ENCODE measurements at regions not wholly inside any gene's neighbourhood (a gene's known extent, or its start where the extent isn't known, plus 50 kb on each side); places are given as distances from the start of the nearest gene placed in this dataset.

DNA sequence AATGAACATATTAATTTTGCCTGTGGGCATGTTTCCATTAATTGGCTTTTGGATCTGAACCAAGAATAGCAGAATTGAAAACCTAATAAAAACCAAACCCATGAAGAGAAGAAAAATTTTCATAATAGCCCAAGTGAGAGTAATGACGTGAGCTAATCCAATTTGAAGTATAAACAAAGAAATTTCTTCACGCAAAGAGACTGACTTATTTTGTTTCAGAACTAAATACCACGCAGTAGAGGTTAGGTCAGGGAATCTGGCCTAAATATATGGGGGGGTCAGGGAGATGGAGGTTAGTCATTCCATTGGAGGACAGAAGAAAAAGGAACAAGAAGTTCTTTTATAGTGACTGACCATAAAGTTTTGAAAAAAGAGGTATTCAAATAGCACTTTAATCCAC is 94.1 kb upstream of the CYP1B1 start:
- no peak for DNase-seq

DNA sequence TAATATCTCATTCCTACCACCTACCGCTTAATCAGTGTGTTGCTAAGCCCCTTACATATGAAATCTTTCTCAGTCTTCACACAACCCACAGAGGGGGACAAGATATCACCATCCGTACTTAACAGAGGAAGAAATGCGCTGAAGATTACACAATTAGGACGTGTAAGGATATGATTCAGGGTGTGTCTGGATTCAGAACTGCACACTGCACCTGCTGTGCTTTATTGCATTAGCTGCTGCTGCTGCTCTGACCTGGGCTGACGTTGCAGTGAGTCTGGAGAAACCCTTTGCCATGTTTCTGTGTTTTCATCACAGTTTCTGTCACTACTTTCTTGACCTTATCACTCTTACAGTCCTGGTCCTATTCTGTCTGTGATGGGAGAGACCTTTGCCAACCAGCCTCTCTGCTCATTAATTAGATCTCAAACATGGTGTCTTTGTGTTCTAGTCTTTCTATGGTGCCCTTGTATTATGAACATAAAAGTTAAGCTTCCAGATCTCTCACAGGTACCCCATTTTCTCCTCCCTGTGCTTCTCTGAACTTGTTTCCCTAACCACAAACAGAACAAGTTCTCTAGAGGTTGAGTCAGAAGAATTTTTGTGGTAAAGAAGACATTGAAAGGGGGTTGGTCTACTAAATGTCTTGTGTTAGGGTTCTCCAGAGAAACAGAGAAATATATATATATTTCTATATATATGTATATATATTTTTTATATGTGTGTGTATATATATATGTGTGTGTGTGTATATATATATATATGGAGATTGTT is 92.9 kb upstream of the CYP1B1 start:
- no peak for DNase-seq

DNA sequence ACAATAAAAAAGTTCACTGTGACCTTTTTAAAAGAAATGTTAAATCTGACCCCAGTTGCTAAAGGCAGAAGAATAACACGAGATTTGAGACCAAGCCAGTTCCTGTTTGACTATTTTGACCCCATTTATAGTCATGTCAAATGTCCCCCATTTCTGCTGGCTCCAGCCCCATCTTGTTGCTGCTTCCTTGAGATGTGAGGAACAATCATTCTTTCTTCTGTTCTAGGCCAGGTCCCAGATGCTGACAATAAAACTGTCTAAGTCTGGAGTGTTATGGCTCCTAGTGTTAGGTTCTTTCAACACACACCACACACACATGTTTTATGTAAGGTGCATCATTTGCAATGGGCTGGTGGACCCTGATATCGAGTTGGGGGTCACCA is 92.0 kb upstream of the CYP1B1 start:
- DNase-seq: no peak

DNA sequence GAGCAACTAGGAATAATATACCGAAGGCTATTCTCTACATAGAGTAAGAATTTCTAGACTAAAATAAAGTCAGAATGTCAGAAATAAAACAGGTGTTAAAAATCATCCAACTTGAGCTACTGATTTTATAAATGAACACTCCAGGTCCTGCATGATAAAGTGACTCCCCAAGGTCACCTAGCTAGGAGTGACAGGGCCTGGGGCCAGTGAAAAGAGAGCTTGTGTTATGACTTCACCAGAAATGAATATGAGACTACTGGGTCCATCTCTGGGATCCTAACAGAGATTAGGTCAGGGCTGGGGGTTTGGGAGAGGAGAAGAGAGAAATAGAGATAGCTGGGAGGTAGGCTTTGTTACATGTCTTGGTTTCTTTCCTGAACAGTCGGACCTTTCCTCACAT is 89.7 kb upstream of the CYP1B1 start:
- no peak for DNase-seq

DNA sequence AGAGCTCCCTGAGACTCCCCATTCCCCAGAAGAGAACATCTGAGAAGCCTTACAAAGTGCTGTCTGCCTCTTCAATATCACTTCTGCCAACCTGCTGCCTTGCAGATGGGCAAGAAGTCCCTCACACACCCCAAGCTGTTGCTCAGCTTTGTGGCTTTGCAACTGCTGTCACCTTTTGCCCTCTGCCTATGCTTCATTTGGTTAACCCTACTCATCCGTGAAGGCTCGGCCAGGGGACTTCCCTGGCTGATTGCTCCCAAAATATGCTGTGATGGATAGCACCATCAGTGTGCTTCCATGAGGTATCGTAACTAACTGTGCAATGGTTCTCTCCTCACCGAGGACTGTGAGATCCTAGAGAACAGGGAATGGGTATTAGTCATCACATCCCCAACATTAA is 88.9 kb upstream of the CYP1B1 start:
- no peak for DNase-seq

DNA sequence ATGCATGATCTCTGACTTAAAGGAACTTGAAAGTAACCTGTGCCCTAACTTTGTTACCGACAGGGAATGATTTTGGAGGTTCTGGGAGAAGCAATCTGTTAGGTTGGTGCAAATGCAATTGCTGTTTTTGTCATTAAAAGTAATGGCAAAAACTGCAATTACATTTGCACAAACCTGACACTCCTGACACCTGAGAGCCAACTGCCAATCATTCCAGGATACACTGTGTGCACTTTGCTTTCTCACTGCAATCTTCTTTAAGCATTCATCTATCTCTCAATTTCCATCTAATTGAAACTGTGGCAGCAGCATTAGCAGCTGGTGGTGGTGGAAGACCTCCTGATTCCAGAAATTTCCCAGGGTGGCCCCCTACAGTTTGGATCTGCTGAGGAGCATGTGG is 87.6 kb upstream of the CYP1B1 start:
- DNase-seq: no peak

DNA sequence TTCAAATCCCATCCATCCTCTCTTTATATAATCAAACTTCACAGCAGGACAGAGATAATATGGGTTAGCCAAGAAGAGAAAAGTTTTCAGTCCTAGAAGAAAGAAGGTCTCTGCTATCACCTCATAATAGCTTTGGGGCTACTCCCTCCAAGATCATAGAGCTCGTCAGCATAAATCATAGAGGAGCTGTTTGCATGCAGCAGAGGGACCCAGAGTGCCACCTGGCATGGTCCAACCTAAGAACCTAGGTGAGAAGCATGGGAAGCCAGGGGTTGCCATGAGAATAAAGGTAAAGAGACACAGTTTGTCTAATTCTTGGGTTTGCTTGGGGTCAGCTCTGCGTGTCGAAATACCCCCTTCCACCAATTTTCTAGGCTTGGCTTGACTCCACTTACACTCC is 87.1 kb upstream of the CYP1B1 start:
- DNase-seq: no peak

DNA sequence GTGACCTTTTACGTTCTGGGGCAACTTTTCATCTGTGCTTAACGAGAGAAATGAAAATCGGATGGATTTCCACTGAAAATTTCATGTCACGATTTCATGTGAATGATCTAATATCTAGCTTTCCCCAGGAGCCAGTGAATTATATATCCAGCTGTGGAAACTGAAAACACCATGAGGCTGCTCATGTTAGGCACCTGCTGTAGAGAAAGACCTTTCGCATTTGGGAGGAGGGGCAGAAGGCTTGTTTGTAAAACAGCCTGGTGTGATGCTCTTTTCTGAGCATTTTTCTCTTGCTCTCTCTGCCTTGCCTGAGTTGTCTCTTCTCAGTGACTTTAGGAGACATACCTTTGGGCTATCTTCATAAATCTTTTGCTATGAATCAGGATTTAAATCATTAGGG is 84.6 kb upstream of the CYP1B1 start:
- DNase-seq: no peak

DNA sequence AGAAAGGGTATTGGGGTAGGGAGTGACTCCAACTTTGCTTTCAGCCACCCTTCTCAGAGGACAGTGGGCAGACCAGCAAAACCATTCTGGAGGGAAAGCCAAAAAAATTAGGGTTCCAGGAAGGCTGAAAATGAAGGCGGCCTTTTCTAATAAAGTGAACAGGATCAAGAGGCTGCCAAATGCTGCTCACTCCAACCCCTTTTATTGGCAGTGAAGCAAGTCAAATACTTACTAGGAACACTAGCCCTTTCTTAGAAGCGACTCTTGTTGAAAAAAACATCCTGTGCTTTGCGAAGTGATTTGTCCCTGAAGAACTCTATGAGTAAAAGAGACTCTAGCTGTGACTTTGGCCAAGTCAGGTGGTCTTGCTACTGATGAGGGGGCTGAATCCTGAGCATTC is 83.6 kb upstream of the CYP1B1 start:
- no peak for DNase-seq

DNA sequence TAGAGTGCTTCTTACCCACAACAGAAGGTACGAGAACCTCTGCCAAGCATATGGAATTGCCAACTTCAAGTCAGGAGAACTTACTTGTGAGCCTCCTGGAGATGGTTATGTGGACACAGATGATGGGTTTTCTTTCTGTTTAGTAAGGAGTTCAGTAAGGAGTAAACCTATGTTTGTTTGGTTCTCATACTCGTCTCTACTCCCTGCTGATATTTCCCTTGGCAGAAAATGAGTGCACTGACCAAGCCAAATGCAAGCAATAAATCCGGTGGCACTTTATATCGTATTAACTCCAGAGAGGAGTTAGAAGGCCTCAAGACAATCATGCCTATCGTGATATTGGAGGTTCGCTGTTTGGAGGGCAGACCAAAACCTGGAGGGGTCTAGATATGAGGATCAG is 83.2 kb upstream of the CYP1B1 start:
- DNase-seq: no peak

DNA sequence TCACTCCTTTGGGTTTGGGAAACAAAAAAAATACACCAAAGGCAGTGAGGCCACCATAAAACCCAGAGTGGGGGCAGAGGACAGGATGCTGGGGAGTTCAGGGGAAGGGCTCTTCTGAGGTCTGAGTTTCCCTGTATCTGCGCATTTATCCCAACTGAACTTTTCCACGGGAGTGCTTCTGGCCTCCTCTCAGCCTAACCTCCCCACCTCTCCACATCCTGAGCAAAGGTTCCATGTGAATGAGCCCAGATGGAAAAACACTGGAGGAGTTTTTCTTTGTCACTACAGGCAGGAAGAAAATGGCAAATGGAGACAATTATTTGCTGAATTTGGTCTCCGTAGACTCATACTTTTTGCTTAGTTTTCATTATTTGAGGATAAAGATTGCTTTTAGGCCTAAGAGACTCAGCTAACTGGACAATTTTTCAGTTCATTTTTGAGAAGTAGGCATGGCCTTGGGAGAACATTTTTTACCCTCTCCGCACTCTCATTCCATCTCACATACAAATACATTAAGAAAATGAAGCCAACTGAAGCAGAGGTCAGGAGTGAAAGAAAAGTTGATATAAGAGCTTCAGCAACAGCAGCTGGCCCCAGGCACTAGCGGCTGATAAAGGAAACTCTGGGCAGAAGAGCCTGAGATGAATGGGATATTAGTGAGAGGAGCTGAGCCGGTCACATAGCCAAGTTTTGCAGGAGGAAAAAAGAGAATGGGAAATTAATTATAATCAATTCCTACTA is 82.6 kb upstream of the CYP1B1 start:
- no peak for DNase-seq

DNA sequence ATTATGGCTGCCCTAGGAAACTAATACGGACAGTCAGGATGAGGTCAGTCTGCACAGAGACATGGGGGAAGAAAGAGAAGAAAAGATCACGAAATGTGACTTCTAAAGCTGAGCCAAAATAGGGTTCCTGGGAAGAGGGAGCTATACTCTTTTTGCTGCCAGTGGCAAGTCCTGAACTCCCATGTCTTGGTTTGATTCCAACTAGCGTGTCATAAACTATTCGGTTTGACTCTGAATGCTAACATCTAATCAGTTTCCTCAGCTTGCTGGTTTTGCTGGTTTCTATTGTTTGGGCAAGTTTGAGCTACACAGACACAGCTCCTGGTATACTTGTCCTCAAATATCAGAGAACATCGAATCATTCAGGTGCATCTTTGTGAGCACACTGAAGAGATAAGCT is 80.5 kb upstream of the CYP1B1 start:
- DNase-seq: no peak

DNA sequence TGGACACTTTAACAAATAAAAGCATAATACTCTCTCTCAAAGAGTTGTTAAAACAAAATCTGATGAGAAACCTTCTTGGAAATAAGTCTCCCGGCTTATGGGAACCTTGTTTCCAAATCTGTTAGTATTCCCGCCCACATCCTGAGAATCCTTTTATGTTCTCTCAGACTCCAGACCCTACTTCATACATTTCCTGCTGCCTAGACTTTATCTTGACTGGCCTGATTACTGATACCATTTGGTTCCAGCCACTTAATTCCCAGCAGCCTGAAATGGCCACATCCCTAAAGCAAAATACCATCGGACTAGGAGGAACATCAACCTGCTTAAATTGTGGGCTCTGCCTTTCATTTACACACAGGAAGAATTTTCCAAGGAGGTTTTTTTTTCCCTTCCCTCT is 79.1 kb upstream of the CYP1B1 start:
- DNase-seq: no peak

DNA sequence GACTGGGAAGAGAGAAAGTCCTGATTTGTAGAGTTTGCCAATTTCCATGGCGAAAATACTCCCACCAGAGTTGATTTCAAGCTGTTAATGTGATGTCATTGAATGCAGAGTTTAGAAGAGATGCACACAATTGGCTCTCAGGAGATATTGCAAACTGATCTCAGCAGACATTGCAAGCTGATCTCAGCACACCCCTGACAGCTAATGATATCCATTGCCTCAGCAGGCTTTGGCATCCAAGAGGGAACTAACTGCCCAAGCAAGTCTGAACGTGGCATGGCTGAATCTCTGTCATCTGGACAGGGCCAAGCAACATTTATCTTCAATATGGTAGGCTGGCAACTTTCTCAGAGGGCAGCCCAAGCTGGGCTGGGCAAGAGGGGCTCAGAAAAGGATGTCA is 78.4 kb upstream of the CYP1B1 start:
- no peak for DNase-seq

DNA sequence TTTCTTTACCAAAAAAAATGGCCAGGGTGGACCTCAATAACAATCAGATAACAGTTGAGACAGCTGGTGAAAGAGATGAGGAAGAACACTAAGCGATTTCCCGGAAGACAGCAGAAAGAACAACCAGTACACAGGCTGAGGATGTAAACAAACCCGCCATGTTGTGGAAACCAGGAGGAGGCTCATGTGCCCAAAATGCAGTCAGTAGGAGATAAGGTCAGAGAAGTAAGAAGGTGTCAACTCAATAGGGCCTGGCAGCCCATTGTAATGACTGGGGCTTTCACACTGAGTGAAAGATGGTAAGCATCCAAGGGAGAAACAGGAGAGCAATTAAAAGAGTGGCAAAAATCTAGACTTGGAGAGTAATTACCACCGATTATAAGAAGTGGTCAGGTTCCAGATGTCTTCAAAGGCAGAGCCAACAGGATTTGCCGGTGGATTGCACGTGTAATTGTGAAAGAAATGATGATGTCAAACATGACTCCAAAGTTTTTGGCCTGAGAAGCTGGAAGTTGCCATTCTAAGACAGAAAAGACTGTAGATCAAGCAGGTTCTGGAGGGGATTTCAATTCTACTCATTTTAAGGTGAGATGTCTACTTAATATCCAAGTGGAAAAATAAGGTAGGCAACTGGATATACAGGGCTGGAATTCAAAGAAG is 77.7 kb upstream of the CYP1B1 start:
- no peak for DNase-seq

DNA sequence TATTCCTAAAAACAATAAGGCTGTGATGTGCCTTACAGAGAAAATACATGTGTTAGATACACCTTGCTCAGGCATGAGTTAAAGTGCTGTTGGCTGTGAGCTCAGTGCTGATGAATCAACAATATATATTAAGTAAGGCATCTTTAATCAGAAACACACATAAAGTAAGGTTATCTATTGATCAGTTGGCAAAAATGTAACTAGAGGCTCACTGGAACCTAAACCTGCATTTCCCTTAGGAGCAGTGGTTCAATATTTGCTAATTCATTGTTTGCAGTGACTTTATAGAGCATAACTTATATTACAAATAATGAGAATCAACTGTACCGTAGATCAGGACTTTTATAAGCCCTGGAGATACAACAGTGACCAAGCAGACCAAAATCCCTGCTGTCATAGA is 77.0 kb upstream of the CYP1B1 start:
- DNase-seq: no peak

DNA sequence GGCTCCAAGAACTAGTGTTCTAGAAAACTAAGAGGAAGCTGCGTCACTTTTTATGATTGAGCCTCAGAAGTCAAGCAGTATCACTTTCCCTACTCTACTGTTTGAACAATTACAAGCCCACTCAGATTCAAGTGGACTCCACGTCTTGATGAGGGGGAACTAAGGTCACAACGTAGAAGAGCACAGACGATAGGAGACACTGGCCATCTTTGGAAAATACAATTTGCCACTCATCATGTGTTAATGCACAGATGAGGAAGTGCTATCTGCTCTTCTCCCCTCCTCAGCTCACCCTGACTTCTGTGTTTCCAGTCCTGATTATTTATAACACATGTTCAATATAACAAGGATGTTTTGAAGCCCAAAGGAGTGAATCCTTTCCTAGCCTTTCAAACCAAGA is 76.1 kb upstream of the CYP1B1 start:
- no peak for DNase-seq

DNA sequence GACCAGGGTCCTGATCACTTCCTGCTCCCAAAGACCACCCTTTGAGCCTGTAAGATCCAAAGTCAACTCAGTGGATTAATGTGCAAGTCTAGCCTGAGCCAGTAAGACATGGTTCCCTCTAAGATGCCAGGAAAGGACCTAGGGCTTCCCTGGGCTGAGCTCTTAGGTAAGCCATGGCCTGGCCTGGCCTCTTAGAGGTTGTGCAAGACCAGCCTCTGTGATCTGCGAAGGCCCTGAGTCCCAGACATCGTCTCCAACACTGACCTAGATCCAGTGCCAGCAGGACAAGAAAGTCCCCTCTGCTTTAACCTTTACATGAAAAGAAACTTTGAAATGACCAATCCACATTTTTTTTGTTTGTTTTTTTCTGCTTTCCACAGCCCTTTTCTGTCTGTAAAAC is 73.6 kb upstream of the CYP1B1 start:
- DNase-seq: no peak

DNA sequence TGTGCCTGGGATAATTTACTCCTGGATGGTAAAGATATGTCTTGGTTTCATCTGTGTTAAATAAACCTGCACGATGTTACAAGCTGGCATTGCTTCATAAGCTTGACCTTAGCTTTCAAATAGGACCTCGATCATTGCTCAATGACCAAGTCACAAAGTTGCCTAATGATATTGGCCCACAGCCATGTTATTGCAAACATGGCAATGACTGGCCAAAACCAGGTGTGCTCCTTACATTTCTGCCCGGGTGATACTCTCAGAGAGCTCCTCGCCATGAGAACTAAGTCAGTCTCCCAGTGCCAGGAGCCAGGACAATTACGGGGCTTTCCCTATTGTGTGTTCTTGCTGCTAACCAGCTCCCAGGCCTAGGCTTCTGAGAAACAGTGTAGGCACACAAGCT is 72.5 kb upstream of the CYP1B1 start:
- DNase-seq: no peak

DNA sequence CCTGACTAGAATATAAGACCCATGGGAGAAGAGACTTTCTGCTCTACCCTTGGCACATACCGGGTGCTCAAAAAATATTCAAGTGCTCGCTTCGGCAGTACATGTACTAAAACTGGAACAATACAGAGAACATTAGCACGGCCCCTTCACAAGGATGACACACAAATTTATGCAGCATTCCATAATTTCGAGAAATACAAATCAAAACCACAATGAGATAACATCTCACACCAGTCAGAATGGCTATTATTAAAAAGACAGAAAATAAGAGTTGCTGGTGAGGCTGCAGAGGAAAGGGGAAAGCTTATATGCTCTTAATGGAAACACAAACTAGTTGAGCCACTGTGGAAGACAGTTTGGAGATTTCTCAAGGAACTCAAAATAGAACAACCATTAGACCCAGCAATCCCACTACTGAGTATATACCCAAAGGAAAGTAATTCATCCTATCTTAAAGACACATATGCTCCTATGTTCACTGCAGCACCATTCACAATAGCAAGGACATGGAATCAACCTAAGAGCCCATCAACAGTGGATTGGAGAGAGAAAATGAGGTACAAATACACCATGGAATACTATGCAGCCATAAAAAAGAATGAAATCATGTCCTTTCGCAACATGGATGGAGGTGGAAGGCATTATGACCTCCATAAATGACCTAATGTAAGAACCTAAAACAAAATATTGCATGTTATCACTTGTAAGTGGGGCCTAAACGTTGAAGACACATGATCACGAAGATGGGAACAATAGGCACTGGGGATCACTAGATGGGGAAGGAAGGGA is 71.6 kb upstream of the CYP1B1 start:
- no peak for DNase-seq

DNA sequence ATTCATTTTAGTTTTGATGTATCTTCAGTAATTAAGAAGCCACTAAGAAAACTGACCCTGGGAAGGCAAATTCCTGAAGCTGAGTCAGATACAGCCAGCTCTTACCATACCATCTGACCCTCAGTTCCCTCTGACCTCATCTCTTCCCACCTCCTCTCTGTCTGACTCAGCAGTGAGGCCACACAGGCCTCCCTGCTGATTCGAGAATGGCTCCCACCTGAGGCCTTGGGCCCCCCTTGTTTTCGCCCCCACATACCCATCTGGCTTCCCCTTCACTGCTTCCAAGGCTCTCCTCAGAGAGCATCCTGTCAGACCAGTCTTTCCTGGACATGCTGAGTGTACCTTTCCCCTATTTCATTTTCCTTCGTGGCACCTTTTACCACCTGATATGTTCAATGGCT is 71.0 kb upstream of the CYP1B1 start:
- no peak for DNase-seq

DNA sequence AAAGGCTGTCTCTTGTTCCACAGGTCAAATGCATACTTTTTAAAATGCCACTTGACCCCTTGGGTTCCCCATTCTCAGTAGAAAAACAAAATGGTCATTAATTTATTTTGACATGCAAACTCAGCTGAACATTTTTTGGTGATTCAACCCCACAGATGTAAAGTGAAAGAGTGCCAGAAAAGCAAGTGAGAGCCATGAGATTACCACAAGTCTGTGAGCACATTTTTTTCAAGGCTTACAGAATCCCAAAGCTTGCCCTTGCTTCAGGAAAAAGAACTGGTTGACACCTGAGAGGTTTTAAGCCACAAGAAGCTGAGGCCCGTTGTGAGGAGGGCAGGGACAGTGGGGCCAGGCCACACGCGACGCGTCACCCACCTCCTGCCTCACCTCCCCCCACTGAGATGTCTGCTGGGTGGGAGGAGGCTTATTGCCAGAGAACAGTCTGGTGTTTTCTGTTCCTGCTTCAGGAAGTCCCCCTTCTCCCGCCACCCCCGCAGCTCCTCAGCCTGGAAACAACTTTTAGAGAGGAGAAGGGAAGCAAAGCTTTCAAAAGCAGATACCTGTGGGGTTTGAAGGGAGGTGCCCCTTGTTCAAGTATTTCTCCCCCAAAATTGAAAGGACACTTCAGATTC is 70.4 kb upstream of the CYP1B1 start:
- no peak for DNase-seq

DNA sequence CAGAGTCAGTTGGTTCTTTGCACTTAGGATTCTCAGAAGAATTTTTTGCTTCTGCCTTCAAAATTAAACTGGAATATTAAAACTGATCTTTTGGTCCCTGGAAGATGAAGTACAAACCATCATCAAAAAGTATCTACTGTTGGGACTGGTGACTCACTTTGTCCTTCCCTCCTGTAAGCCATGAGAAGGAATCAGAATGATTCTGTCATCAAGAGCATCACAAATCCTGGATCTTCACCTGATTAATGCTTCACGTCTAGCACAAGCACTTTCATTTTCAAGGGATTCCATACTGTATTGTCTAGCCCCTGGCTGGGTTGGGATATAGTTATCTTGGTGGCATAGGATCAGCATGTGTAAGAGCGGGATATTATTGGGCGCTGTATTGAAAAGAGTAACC is 69.3 kb upstream of the CYP1B1 start:
- no peak for DNase-seq
